ENCODE measurements at regions not wholly inside any gene's neighbourhood (a gene's known extent, or its start where the extent isn't known, plus 50 kb on each side); places are given as distances from the start of the nearest gene placed in this dataset.

GRCh38 chr5:123263859-123264258, 159.3 kb downstream of the CEP120 start:
- no peaks in the 10 kb centered on the region for H3K4me1 ChIP-seq
- no peak for DNase-seq
- H3K27ac ChIP-seq, result no peak overlapping the region
- H3K9me3 ChIP-seq, result no peaks in the 10 kb centered on the region
- no peak for TF ChIP-seq POLR2A (IDR thresholded peaks at IDR 0.05)
- TF ChIP-seq CTCF (IDR thresholded peaks at IDR 0.05), result no peak
- H3K4me3 ChIP-seq, result no peak overlapping the region
- no peaks in the 10 kb centered on the region for H3K27me3 ChIP-seq
- H3K36me3 ChIP-seq, result no peaks in the 10 kb centered on the region

- Histone ChIP-seq H3K4me1 (no peaks in the 10 kb centered on the region), H3K36me3 (no peaks in the 10 kb centered on the region), H3K27ac (no peak overlapping the region), H3K9me3 (peaks cover 0 to under 1% (median 0%) of the 10 kb centered on the region in 4 donors), H3K4me3 (no peak overlapping the region), H3K27me3 (no peaks in the 10 kb centered on the region)
- DNase-seq, result no peak
- TF ChIP-seq POLR2A (IDR thresholded peaks at IDR 0.05), result no peak
- TF ChIP-seq CTCF (IDR thresholded peaks at IDR 0.05), result no peak
Measured at GRCh38 chr5:123262216-123262823, 160.9 kb downstream of the CEP120 start.

GRCh38 chr5:123261752-123262151, 161.5 kb downstream of the CEP120 start:
- Histone ChIP-seq H3K4me1 (no peaks in the 10 kb centered on the region), H3K27ac (no peak overlapping the region), H3K36me3 (no peaks in the 10 kb centered on the region), H3K27me3 (no peaks in the 10 kb centered on the region), H3K4me3 (no peak overlapping the region), H3K9me3 (peaks cover 0 to 6% (median under 1%) of the 10 kb centered on the region in 4 donors)
- DNase-seq, result no peak
- TF ChIP-seq POLR2A (IDR thresholded peaks at IDR 0.05), result no peak
- no peak for TF ChIP-seq CTCF (IDR thresholded peaks at IDR 0.05)

GRCh38 chr5:123249446-123249845, 160.4 kb downstream of the PRDM6 start:
- no peak for DNase-seq
- H3K4me3 ChIP-seq, result no peak overlapping the region
- H3K36me3 ChIP-seq, result no peaks in the 10 kb centered on the region
- H3K9me3 ChIP-seq, result no peaks in the 10 kb centered on the region
- H3K27ac ChIP-seq, result no peak overlapping the region
- no peaks in the 10 kb centered on the region for H3K27me3 ChIP-seq
- H3K4me1 ChIP-seq, result no peaks in the 10 kb centered on the region
- TF ChIP-seq CTCF (IDR thresholded peaks at IDR 0.05), result no peak
- no peak for TF ChIP-seq POLR2A (IDR thresholded peaks at IDR 0.05)

GRCh38 chr5:123245689-123246088, 156.6 kb downstream of the PRDM6 start:
- Histone ChIP-seq H3K9me3 (no peaks in the 10 kb centered on the region), H3K4me3 (no peak overlapping the region), H3K27me3 (no peaks in the 10 kb centered on the region), H3K36me3 (no peaks in the 10 kb centered on the region), H3K4me1 (no peaks in the 10 kb centered on the region), H3K27ac (no peak overlapping the region)
- DNase-seq, result no peak
- TF ChIP-seq CTCF (IDR thresholded peaks at IDR 0.05) (no peak), POLR2A (IDR thresholded peaks at IDR 0.05) (no peak)

GRCh38 chr5:123244458-123244857, 155.4 kb downstream of the PRDM6 start:
- Histone ChIP-seq H3K36me3 (no peaks in the 10 kb centered on the region), H3K4me3 (no peak overlapping the region), H3K9me3 (no peaks in the 10 kb centered on the region), H3K4me1 (no peaks in the 10 kb centered on the region), H3K27ac (no peak overlapping the region), H3K27me3 (no peaks in the 10 kb centered on the region)
- no peak for DNase-seq
- no peak for TF ChIP-seq POLR2A (IDR thresholded peaks at IDR 0.05)
- TF ChIP-seq CTCF (IDR thresholded peaks at IDR 0.05), result no peak

All from Peyer's patch (tissue), 4 donors.